Keratinocyte (primary cell): ENCODE measurements at regions not wholly inside any gene's neighbourhood (a gene's known extent, or its start where the extent isn't known, plus 50 kb on each side); places are given as distances from the start of the nearest gene placed in this dataset.

Source experiments
- DNase-seq: peaks from one replicate; pipeline ENCODE4 v3.0.0-alpha.2; 2011; ENCODE audit warnings: low read depth, missing footprints, low spot score
- FAIRE-seq: peaks from 2 replicates; lab custom pipeline; 2011; peaks lifted over from hg19 to GRCh38; lab: Jason Lieb, UNC
- H2AFZ ChIP-seq: 2 replicates; pipeline ENCODE4 v1.6.0; 2012; ENCODE audit warnings: low read length, control low read depth, inconsistent platforms; ENCODE audit not compliant: control insufficient read depth
- H3K27ac ChIP-seq: 2 replicates; pipeline ENCODE4 v1.5.1; 2011; ENCODE audit warnings: low read length; ENCODE audit not compliant: control insufficient read depth, insufficient read depth
- H3K27me3 ChIP-seq: 3 replicates; pipeline ENCODE4 v1.6.0; 2011; ENCODE audit warnings: low read length; ENCODE audit not compliant: control insufficient read depth, insufficient read depth; ENCODE audit errors: extremely low read depth
- H3K36me3 ChIP-seq, 2 experiments: 2 replicates in 1 of 2; 3 replicates in 1 of 2; pipeline ENCODE4 v1.5.1; 2011; ENCODE audit warnings: low read length in 2 of 2, mild to moderate bottlenecking in 1 of 2; ENCODE audit not compliant: control insufficient read depth in 2 of 2, insufficient read depth in 2 of 2; ENCODE audit errors: extremely low read depth in 1 of 2
- H3K4me1 ChIP-seq: 3 replicates; pipeline ENCODE4 v1.5.1; 2011; ENCODE audit warnings: low read length; ENCODE audit not compliant: control insufficient read depth, insufficient read depth; ENCODE audit errors: extremely low read depth
- H3K4me2 ChIP-seq: 3 replicates; pipeline ENCODE4 v1.6.0; 2011; ENCODE audit warnings: low read depth, low read length; ENCODE audit not compliant: control insufficient read depth, insufficient read depth; ENCODE audit errors: extremely low read depth
- H3K4me3 ChIP-seq, 3 experiments: fragments of 200-600 bp in 1 of 3; sonication (generic) in 1 of 3; 2 replicates in 2 of 3; 3 replicates in 1 of 3; pipeline ENCODE4 v1.5.1; 2011 to 2016; ENCODE audit warnings: low read length in 3 of 3, mild to moderate bottlenecking in 3 of 3, control low read depth in 2 of 3, inconsistent platforms in 1 of 3, low read depth in 1 of 3, mixed read lengths in 1 of 3, mixed run types in 1 of 3, moderate library complexity in 1 of 3; ENCODE audit not compliant: control insufficient read depth in 2 of 3, insufficient read depth in 2 of 3; ENCODE audit errors: extremely low read depth in 1 of 3
- H3K79me2 ChIP-seq: 2 replicates; pipeline ENCODE4 v1.6.0; 2012; ENCODE audit warnings: low read length; ENCODE audit not compliant: control insufficient read depth, insufficient read depth
- H3K9ac ChIP-seq: 3 replicates; pipeline ENCODE4 v1.6.0; 2011; ENCODE audit warnings: low read length; ENCODE audit not compliant: control insufficient read depth, insufficient read depth; ENCODE audit errors: extremely low read depth
- H3K9me1 ChIP-seq: 3 replicates; pipeline ENCODE4 v1.6.0; 2011; ENCODE audit warnings: low read length; ENCODE audit not compliant: control insufficient read depth, insufficient read depth; ENCODE audit errors: extremely low read depth
- H3K9me3 ChIP-seq: 2 replicates; pipeline ENCODE4 v1.5.1; 2012; ENCODE audit warnings: low read depth, low read length; ENCODE audit not compliant: control insufficient read depth
- H4K20me1 ChIP-seq: 3 replicates; pipeline ENCODE4 v1.6.0; 2011; ENCODE audit warnings: low read length; ENCODE audit not compliant: control insufficient read depth, insufficient read depth; ENCODE audit errors: extremely low read depth
- EZH2 ChIP-seq: IDR thresholded peaks from one replicate; pipeline ENCODE4 v1.6.1; 2012; ENCODE audit warnings: inconsistent platforms, mild to moderate bottlenecking, low read length, moderate library complexity
- dilution Hi-C: fragments of 300-500 bp; cut with MboI; formaldehyde crosslinking; loops from one replicate; pipeline ENCODE4 v1.7.0; 2020; ENCODE audit warnings: low sequenced_read_pairs; ENCODE audit not compliant: extremely low pct_ligation_motif_present
- TF ChIP-seq, protein P1 (sequence below), 3 experiments: IDR thresholded peaks in 1 of 3; conservative IDR thresholded peaks in 1 of 3; optimal IDR thresholded peaks in 1 of 3; 2 replicates in 2 of 3; 3 replicates in 1 of 3; pipeline versions ENCODE3 to v1.5.1; 2011; ENCODE audit warnings: low read length in 3 of 3, mild to moderate bottlenecking in 3 of 3, moderate library complexity in 2 of 3, control low read depth in 1 of 3, inconsistent platforms in 1 of 3; ENCODE audit not compliant: insufficient read depth in 2 of 3; ENCODE audit errors: extremely low read depth in 1 of 3

GRCh38 chr6:11462742-11463397 lies 74.7 kb upstream of the TMEM170B start:
- Histone ChIP-seq H3K27ac (no peak overlapping the region), H4K20me1 (no peaks in the 10 kb centered on the region), H3K9ac (no peak overlapping the region), H3K4me2 (no peak overlapping the region), H3K4me1 (no peaks in the 10 kb centered on the region), H3K36me3 (no peaks in the 10 kb centered on the region), H3K4me3 (no peak overlapping the region), H3K9me3 (no peaks in the 10 kb centered on the region), H3K79me2 (no peaks in the 10 kb centered on the region), H3K27me3 (no peaks in the 10 kb centered on the region), H2AFZ (no peak overlapping the region), H3K9me1 (no peaks in the 10 kb centered on the region)
- FAIRE-seq (no peak), DNase-seq (no peak)
- TF ChIP-seq, protein P1, sequence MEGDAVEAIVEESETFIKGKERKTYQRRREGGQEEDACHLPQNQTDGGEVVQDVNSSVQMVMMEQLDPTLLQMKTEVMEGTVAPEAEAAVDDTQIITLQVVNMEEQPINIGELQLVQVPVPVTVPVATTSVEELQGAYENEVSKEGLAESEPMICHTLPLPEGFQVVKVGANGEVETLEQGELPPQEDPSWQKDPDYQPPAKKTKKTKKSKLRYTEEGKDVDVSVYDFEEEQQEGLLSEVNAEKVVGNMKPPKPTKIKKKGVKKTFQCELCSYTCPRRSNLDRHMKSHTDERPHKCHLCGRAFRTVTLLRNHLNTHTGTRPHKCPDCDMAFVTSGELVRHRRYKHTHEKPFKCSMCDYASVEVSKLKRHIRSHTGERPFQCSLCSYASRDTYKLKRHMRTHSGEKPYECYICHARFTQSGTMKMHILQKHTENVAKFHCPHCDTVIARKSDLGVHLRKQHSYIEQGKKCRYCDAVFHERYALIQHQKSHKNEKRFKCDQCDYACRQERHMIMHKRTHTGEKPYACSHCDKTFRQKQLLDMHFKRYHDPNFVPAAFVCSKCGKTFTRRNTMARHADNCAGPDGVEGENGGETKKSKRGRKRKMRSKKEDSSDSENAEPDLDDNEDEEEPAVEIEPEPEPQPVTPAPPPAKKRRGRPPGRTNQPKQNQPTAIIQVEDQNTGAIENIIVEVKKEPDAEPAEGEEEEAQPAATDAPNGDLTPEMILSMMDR (optimal IDR thresholded peaks at IDR 0.05 in 1 of 3, IDR thresholded peaks at IDR 0.05 in 1 of 3, conservative IDR thresholded peaks at IDR 0.05 in 1 of 3; ENCODE audit: extremely low read depth in 1 of 3, insufficient read depth in 2 of 3, low read length in 3 of 3), result no peak
- no peak for TF ChIP-seq EZH2
- dilution Hi-C loops, result no loop called here

GRCh38 chr6:11460837-11461661 lies 76.5 kb upstream of the TMEM170B start:
- Histone ChIP-seq H3K9me3 (no peaks in the 10 kb centered on the region), H3K36me3 (no peaks in the 10 kb centered on the region), H3K4me3 (no peak overlapping the region), H3K4me1 (no peaks in the 10 kb centered on the region), H4K20me1 (no peaks in the 10 kb centered on the region), H2AFZ (no peak overlapping the region), H3K4me2 (no peak overlapping the region), H3K79me2 (no peaks in the 10 kb centered on the region), H3K27me3 (no peaks in the 10 kb centered on the region), H3K27ac (no peak overlapping the region), H3K9ac (no peak overlapping the region), H3K9me1 (no peaks in the 10 kb centered on the region)
- dilution Hi-C loops, result no loop called here
- FAIRE-seq (no peak), DNase-seq (no peak)
- TF ChIP-seq, protein P1 (optimal IDR thresholded peaks at IDR 0.05 in 1 of 3, IDR thresholded peaks at IDR 0.05 in 1 of 3, conservative IDR thresholded peaks at IDR 0.05 in 1 of 3; ENCODE audit: extremely low read depth in 1 of 3, insufficient read depth in 2 of 3, low read length in 3 of 3), result no peak
- no peak for TF ChIP-seq EZH2
